GM18870 (cell line): ENCODE measurements at regions not wholly inside any gene's neighbourhood (a gene's known extent, or its start where the extent isn't known, plus 50 kb on each side); places are given as distances from the start of the nearest gene placed in this dataset.

Source experiments
- ATAC-seq: cut with Tn5 transposase; IDR thresholded peaks from one replicate; pipeline ENCODE4 v1.9.1; 2021; ENCODE audit warnings: moderate library complexity; ENCODE audit not compliant: unreplicated experiment

DNA sequence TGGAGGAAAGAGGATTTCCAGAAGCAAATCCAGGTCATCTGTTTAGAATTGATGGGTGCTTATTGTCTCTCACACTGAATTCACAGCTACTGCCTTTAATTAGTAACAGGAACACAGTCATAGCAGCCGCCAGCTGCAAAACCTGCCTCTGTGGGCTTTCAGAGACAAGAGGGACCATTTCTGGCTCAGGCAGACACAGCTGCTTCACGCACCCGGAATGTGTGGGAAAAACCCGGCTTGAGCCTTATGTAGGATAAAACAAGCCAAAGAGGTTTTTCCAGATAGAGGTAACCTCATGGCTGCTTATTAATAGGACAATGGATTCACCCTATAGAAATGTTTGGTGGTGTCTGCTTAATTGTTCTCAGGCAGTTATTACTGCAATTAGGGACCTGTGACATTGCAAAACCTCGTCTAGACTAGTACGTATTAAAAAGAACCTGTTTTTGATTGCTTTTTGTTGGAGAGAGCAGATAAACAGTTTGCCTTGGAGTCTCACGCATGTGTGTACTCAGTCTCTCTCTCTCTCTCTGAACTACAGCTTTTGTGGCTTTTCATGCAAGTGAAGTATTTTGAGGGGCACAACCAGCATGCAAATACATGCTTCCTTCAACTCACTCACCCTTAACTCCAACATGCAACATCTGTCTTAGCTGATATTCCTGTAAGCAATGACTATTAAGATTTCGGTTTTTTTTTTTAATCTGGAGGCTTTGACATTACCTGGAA lies 302.7 kb downstream of the PLK2 start:
- ATAC-seq: no peak

GRCh38 chr5:58156361-58156760 lies 303.5 kb downstream of the PLK2 start:
- ATAC-seq: no peak

GRCh38 chr5:58153255-58153654 lies 306.6 kb downstream of the PLK2 start:
- no peak for ATAC-seq

GRCh38 chr5:58151414-58151813 lies 308.5 kb downstream of the PLK2 start:
- ATAC-seq: no peak

DNA sequence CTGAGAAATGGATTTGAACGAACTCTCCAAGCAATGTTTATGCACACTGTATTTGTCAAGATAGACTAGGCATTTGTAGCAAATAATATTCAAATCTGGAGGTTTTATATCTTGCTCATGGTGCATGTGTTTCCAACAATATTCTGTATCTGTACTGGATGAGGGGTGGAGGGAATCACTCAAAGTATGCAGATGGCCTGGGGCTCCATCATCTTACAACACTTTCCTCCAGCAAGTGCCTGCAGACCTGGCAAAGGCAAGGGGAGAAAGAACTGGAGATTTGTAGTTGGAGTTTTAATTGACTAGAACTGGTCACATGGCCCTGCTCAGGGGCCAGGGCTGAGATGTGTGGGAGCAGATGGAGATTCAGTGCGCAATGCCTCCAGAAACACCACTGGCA lies 309.0 kb downstream of the PLK2 start:
- ATAC-seq: no peak

GRCh38 chr5:58149746-58150145 lies 310.1 kb downstream of the PLK2 start:
- no peak for ATAC-seq

- ATAC-seq: no peak
Observed at GRCh38 chr5:58149345-58149744, 310.5 kb downstream of the PLK2 start.

DNA sequence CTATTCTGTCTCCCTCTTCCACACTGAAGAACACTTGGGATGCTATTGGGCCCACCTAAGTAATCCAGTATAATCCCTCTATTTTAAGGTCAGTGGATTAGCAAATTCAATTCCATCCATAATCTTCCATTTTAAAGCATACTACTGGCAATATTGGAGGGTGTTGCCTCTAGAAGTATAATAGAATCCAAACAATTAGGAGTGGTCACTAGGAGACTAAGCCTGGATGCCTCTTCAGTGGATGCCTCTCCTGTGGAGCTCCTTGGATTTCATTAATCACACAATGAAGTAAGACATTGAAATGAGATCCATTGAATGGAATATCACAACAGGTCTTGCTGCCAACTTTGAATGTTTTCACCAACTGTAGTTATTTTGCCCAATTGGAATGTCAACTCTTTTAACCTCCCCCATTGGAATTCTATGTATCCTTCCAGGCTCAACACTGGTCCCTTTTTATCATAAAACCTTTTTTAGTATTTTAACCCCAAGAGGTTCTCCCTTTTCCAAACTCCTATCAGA lies 311.6 kb downstream of the PLK2 start:
- ATAC-seq: no peak

DNA sequence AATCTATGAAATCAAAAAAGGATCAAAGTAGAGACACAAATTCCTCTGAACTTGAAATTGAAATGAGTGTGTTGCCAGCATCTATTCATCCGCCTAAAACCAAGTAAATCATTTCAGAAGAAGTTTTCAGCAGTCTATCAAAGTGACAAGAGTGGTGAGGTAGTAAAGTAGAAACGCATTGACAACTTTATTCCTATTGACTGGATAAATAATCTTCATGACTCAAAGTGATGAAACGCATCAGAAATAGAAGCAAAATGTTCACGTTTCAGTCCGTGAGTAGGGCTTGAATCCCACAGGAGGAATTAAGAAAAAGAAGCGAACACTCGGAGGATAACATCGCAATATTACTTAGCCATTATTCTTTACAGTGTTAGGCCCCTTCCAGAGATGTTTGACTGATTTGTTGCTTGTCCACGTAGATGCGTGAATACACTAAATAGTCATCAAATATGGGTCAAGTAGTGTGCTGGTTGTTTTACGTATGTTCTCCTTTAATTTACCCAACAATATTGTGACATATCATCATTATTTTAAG lies 314.4 kb downstream of the PLK2 start:
- ATAC-seq: no peak

DNA sequence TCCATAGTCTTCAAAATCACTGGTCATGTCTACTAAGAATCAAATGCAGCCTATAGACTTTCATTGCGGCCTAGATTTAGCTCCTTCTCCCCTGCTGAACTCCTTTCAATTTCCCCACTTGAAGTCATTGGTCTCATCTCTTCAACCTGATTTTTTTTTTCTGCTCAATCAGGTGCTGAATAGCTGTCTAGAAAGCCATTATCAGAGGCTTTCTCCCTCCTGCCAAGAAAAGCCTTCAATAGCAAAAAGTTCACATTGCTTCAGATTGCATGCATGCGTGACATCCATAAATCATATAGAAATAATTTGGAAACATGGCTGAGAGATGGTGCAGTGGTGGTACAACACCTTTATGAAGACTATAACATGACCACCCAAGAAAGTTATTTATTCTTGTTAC lies 316.2 kb downstream of the PLK2 start:
- ATAC-seq: no peak

- no peak for ATAC-seq
Observed at GRCh38 chr5:58143181-58143580, 316.7 kb downstream of the PLK2 start.

- no peak for ATAC-seq
Observed at GRCh38 chr5:58138791-58139190, 321.1 kb downstream of the PLK2 start.

- no peak for ATAC-seq
Observed at GRCh38 chr5:58136406-58136805, 323.5 kb downstream of the PLK2 start.

DNA sequence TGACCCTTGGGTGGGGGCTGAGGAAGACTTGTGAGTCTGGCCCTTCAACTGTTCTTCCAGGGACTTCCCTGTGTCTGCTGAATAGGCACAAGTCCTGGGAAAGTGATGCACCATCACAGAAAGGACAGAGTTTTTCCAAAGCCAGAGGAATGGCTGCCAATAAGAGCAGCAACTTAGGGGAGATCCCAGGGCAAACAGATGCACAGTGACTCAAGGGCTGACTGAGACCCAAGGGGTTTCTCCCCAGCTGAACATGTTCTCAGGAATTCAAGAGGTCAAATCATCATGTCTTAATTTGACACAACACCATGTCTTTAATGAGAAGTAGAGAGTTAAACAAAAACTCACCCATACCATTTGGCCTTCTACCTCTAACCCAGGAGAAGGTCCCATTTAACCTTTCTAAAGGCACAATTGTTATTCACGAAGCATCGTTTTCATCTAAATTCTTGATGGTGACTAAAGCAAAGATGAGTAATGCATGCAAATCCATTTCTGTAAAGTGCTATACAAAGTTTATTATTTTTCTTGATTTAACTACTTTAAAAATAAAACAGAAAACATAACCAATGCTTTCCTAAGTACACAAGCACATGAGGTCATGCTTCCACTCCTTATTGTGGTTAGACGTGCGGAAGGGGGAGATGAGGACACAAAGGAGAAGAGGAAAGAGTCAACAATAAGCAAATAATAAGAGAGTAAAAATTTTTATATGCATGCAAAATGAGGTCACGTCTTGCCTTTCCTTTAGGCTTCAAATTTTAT lies 324.1 kb downstream of the PLK2 start:
- ATAC-seq: no peak

- no peak for ATAC-seq
Observed at GRCh38 chr5:58133631-58134296, 326.1 kb downstream of the PLK2 start.

GRCh38 chr5:58133216-58133615 lies 326.7 kb downstream of the PLK2 start:
- ATAC-seq: no peak

GRCh38 chr5:58127255-58128220 lies 332.3 kb downstream of the PLK2 start:
- ATAC-seq: no peak

DNA sequence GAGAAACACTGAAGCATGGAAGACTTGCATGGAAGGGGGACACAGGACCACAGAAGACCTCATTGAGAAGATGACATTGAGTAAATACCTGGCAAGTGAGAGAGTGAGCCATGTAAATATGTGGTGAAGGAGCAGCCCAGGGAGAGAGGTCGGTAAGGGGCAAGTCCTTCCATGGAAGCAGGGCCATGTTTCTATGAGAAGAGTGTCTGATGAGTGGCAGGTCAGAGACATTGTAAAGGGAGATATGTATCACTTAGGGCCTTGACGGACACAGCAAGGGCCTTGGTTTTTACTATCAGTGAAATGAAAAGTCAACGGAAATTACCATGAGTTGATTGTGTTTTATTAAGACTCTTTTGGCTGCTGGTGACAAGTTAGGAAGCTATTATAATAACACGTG lies 336.4 kb downstream of the PLK2 start:
- ATAC-seq: no peak

GRCh38 chr5:58122848-58123392 lies 337.0 kb downstream of the PLK2 start:
- no peak for ATAC-seq

- ATAC-seq: no peak
Observed at GRCh38 chr5:58122157-58122556, 337.7 kb downstream of the PLK2 start.
